HG03571 (cell line): ENCODE measurements at regions not wholly inside any gene's neighbourhood (a gene's known extent, or its start where the extent isn't known, plus 50 kb on each side); places are given as distances from the start of the nearest gene placed in this dataset.

Experiments used
- ATAC-seq: cut with Tn5 transposase; IDR thresholded peaks from one replicate; pipeline ENCODE4 v1.9.1; 2021; ENCODE audit not compliant: unreplicated experiment

DNA sequence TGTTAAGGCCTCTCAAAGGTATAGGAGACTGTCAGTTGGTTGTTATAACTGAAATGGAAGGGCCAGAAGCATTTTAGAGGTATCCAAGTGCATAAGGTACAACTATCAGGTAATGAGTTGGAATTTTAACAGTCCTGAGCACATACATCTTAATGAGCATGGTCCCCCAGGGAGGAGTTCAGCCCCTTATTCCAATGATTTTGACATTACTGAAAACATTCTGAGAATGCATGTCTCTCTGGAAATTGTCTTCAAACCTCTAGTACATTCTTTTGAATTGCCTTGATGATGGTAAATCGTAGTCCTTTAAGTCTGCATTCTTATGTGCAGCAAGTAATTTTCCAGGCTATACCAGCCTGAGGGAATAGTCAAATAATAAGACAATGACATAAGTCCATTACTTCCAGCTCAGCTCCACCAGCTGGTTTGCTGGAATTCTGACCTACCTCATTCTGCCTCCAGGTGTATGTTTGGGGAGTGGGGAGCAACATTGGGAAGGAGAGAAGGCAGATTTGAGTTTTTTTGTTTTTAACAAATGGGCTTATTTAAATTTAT lies 239.2 kb downstream of the MSRB3 start:
- no peak for ATAC-seq

DNA sequence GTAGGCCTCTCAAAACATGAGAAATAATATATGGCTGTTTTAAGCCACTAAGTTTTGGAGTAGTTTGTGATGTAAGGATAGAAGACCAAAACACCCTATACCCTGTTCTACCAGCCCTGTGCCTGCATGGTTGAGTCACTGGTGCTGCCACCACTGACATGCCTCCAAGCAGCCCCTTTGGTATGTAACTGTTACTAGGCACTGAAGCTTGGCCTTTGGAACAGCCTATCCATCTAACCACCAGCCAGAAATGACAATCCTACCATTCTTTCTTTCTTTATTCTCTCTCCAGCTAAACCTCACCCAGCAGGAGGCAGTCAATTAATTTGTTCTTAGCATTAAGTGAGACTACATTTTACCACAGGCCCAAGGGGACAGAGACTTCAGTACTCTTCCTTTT lies 240.3 kb downstream of the MSRB3 start:
- no peak for ATAC-seq

GRCh38 chr12:65520658-65521057 lies 242.2 kb downstream of the MSRB3 start:
- ATAC-seq = no peak

- ATAC-seq = no peak
These were observed 244.7 kb downstream of the MSRB3 start for GRCh38 chr12:65522956-65523860.

- ATAC-seq = no peak
These were observed 246.2 kb downstream of the MSRB3 start for GRCh38 chr12:65524666-65525065.

GRCh38 chr12:65525491-65526141 lies 247.1 kb downstream of the MSRB3 start:
- ATAC-seq = no peak

DNA sequence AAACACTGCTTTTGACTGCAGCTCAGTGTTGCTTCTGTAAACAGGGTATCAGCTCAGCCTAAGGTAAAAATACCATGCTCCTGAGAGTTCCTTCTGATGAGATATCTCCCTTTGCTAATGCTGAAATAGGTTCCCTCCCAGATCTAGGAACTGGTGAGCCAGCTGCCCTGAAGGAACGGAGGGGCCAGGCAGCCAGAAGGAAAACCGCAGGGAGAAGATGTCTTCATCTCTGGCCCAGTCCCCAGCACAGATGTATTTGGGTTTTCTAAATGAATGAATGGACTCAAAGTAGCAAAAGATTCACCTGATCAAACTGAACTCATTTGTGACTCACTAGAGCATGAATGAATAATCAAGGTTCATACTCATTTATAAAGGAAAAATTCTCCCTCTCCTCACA lies 247.8 kb downstream of the MSRB3 start:
- no peak for ATAC-seq

GRCh38 chr12:65528127-65528526 lies 249.6 kb downstream of the MSRB3 start:
- ATAC-seq = no peak

DNA sequence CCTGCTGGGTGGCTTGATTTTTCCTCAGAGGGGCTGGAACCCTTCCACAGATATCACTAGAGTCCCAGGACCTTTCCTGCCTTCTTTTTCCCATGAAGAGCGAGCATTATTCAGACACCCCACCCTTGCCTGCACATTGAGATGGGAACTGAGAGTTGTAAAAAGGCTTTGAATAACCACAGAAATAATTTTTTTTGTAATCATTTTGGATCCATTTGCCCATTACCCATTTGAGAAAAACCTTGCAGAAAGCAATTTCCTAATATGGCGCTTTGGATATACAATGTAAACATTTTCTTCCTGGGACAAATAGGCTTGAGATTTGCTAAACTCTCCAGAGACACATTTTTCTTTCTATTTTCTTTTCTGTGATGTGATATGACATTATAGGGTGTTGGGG lies 250.6 kb downstream of the MSRB3 start:
- no peak for ATAC-seq

DNA sequence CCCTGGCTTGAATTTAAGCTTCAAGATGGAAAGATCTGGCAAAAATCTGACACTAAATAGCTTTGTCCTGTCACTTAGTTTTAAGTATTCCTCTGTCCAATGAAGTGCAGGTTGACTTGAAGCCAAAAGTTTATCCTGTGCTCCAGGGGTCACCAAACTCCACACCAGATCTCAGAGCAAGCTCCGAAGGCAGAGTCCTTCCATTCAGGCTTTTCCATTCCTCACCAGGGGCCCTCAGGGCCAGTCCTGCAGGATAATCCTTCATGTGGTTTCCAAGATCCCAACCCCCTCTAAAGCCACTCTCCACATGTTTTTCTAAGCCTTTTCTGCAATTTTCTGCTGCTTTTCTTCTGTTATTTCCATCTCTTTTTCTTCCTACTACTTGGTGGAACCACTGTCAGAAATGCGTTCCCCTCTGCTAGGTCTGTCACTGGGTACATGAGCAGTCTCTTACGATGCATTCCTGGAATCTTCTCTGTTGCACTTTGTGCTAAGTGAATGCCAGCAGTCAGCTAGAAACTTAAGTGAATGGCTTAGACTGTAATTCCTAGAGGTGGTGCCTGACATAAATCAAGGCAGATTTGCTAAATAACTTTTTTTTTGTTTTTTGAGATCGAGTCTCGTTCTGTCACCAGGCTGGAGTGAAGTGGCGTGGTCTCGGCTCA lies 251.4 kb downstream of the MSRB3 start:
- no peak for ATAC-seq

DNA sequence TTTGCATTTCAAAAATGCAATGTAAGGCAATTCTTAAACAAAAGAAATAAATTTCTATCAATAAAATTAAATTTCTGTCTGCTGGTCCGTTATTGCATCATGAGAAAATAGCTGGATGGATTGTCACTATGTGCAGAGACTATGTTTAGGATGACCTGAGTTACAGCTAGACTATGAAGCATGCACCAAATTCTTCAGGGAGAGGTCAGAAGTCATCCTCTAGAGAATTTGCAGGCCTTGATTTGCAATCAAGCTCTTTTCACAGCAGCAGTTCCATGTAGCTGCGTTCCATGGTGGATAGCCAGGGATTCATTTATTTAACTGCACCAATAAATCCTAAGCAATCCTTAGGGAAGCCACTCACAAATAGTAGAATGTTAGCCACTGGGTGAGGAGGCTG lies 253.7 kb downstream of the MSRB3 start:
- ATAC-seq = no peak

DNA sequence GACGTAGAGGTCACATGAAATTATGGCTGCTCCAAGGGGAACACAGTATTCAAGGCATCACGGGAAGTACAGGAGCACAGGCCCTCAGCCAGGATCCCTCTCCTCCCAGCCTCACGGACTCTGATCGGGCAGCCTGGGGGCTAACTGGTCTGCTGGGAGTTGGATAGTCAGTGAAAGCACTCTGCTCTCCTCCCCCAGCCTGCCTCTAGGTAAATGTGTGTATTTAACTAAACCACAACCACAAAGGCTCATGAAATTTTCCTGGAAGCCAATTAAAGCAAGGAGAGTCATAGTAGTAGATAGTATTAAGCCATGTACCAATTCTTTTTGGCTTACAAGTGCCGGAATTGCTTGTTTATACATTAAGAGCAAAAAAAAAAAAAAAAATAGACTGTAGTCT lies 254.3 kb downstream of the MSRB3 start:
- no peak for ATAC-seq

DNA sequence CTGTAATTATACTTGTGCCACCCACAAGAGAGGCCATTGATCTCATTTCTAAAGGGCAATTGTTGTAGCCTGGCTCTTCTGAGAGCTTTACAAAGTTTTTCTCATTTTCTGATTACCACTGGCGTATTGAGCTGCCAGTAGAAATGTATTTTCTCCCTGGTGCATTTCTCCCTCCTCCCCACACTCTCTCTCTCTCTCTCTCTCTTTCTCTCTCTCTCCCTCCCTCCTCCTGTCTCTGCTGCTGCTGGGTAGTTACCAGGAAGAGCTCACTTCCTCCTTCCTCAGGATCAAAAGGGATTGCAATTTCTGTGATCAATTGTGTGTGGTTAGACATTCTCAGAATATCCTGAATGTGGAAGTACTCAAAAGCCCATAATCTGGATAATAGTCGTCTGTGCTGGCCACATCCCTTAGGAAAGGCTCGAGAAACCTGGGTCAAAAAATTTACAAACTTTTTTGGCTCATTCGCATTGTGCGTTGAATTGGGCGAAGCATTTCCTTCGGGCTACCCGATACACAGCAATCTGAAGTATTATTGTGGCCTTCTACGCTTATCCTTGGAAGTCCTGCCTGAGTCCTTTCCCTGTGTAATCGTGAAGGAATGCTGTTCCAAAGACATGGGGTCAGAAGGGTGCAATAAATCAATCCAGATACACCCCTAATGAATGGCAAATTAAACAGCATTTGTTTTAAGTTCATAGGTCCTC lies 254.8 kb downstream of the MSRB3 start:
- ATAC-seq = no peak

DNA sequence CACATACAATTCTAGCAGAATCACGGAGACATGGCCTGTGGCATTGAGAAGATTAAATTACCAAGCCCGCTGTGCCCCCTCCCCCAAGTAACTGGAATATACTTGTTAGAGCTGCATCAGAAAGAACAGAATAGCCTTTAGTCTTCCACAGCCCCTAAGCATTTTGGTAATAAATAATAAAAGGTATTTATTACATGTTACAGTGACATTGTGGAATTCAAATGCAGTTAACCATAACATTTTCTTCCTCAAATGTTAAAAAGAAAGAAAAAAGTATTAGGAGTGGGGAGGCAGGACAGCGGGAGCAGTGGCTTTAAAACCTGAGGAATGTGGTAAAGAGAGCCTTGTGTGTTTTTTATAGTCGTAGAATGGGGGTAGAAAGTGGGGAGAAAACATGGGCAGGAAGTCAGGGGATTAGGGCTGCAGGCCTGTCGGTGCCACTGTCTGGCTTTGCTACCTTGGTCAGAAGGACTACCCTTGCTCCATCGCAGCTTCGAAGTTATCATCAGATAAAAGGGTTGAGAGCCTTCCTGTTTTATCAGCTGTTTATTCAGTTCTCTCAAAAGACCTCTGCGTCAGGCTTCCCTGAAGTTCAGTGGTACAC lies 255.9 kb downstream of the MSRB3 start:
- no peak for ATAC-seq

DNA sequence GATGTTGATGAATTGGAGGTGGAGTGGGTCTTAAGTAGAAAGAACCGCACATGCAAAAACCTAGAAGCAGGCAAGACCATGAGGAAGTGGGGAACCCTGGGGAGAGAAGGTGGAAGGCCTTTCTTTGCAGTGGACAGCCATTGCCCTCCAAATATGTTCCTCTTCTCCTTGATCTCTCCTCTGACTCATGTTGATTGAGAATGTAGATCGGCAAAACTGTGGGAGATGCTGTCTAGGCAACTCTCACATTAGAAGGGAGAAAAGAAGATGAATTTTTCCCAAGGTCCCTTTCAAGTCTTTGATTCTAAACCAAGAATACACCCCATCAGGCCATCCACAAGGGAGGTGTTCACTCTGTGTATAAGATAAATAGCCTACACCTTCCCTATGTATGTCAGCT lies 257.5 kb downstream of the MSRB3 start:
- no peak for ATAC-seq

GRCh38 chr12:65536351-65536750 lies 257.9 kb downstream of the MSRB3 start:
- ATAC-seq = no peak

- ATAC-seq = no peak
These were observed 258.6 kb downstream of the MSRB3 start for GRCh38 chr12:65536876-65537681.

DNA sequence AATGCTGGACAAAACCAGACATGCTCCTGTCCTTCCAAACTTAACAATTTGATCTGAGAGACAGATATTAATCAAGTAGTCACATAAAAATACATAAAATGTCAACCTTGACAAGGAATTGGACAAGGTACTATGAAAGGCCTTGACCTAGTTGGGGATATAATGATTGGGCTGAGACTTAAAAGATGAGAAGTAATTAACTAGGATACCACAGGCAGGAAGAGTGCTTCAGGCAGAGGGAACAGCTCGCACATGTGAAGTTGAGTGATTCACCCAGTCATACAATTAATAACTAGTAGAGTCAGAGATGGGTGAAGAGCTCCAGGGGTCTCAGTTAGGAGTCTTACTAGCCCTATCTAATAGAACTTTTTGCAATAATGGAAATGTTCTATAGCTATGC lies 259.5 kb downstream of the MSRB3 start:
- no peak for ATAC-seq

DNA sequence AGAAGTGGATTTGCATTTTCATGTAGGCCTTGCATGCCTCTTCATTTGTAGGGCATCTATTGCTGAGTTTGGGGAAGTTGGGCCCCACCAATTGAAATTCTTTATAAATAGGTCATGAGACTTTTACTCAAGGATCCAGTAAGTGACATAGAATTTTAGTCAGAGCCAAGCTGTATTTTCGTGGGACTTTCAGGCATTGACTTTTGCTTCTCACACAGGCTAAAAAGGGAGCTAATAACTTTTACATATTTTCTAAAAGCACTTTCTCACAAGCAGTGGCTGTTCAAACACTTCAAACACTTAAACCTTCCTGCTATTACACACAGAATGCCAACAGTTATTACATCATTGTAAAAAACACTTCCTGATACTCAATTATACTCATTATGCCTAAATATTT lies 260.5 kb downstream of the MSRB3 start:
- no peak for ATAC-seq

DNA sequence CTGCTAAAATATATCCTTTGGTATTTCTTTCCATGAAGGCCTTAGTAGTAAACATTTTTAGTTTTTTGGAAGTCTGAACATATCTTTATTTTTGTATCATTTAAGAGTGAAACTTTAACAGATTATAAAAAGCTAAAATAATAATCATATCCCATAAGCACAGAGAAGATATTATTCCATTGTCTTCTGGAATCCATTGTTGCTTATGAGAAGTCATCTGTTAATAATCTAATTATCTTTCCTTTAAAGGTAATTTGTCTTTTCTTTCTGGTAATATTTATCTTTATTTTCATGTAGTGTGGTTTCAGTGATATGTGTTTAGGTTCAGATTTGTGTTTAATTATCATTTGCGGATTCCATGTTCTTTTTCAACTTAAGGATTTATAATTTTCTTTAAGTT lies 261.7 kb downstream of the MSRB3 start:
- no peak for ATAC-seq
